ENCODE measurements at regions not wholly inside any gene's neighbourhood (a gene's known extent, or its start where the extent isn't known, plus 50 kb on each side); places are given as distances from the start of the nearest gene placed in this dataset.

- no peak overlapping the region for H3K4me3 ChIP-seq (ENCODE audit: low read depth, low read length)
Observed at GRCh38 chr2:193966590-193966989, 1690.4 kb upstream of the SLC39A10 start.

- H3K4me3 ChIP-seq (ENCODE audit: low read depth, low read length) = no peak overlapping the region
Observed at GRCh38 chr2:193965263-193965662, 1691.8 kb upstream of the SLC39A10 start.

DNA sequence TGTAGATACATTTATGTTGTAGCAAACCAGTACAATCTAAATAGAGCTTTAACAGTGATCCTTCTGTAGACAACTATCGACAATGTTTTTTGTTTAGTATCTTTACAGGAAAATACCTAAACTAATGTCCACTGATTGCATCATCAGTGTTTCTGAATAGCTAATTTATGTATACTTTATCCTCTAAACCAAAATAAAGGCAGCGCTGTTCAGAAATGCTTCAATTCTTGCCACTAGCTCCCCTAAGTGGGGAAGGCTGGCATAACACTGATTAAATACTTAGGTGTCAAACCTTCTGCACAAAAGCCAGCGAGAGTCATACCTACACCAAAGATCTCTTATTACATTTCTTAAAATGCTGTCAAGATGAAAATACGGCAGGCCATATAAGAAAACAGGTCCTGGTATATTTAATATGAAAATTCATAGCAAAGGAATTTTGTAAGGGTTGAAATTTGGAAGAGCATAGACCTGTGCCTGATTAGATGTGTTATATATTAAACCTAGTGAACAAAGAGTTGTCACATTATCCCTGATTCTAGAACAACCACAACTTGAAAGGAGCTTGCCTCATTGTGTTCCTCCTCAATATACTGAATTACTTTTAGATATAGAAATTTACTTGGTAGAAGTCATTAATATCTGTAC, 1693.4 kb upstream of the SLC39A10 start:
- no peak overlapping the region for H3K4me3 ChIP-seq (ENCODE audit: low read depth, low read length)

GRCh38 chr2:193946806-193947205, 1710.2 kb upstream of the SLC39A10 start:
- no peak overlapping the region for H3K4me3 ChIP-seq (ENCODE audit: low read depth, low read length)

GRCh38 chr2:193943406-193943960, 1713.5 kb upstream of the SLC39A10 start:
- H3K4me3 ChIP-seq (ENCODE audit: low read depth, low read length) = no peak overlapping the region

DNA sequence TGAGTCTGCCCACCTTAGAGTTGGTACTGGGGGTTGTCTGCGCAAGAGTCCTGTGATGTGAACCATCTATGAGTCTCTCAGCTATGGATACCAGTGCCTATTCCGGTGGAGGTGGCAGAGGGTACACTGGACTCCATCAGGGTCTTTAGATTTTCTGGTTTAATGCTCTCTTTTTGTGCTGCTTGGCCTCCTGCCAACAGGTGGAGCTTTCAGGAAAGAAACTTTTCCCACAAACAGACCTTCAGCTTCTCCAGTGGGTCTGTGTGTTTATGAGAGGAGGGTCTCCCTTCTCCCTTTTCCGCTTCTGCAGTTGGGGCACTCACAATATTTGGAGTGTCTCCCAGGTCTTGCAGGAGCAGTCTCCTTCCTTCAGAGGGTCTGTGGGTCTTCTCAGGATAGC, 1721.9 kb upstream of the SLC39A10 start:
- no peak overlapping the region for H3K4me3 ChIP-seq (ENCODE audit: low read depth, low read length)

DNA sequence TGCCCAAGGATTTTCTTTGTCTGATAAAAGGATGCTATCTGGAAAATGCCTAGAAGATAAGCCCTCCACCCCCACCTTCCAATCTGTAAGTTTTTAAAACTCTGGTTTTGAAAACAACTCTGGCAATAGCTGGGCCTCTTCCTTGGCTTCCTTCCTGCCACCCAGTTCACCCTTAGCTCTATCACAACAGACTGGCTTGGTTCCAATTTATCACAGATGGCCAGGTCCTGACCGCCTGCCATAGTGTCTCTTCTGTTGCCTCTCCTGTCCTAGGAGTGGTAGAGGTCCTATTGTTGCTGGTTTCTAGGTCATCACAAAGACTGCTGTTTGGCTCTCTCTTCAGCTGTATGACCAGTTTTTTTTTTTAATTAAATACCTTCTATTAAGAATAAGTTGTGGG, 1727.9 kb upstream of the SLC39A10 start:
- H3K4me3 ChIP-seq (ENCODE audit: low read depth, low read length) = no peak overlapping the region

DNA sequence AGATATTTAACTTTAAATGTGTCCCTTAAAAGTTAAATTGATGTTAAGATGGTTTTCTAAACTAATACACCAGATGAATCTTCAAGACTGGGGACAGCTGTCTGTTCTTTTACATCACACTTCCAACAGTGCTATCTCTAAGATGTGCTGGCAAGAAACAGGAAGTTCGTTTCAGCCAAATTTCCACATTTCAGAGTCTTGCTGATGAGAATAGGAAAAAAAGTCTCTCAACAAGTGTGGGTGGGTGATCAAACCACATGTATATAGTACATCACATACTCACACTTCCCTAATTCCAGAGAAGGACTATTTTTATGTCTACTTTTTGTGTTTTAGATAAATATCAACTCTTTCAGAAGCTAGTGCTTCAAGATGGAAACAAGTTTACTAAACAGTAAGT, 1712.8 kb upstream of the TMEFF2 start:
- H3K4me3 ChIP-seq (ENCODE audit: low read depth, low read length) = no peak overlapping the region

DNA sequence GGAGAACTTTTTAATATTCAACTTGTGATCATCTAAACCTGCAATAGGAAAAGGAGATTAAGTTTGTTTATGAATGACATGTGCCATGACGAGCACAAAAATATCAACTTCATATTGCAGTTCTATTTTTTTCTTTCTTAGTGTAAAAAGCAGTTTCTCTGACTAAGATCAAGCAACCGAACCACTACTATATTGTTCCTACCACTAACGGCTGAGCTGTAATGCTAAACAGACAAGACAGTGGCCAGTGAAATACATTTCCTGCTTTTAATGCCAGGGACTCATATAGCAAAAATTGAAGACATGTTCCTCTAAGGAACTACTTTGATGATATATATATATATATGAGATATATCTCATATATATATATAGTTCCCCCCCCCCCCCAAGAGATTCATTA, 1705.6 kb upstream of the TMEFF2 start:
- H3K4me3 ChIP-seq (ENCODE audit: low read depth, low read length) = no peak overlapping the region

GRCh38 chr2:193895226-193895625, 1700.5 kb upstream of the TMEFF2 start:
- H3K4me3 ChIP-seq (ENCODE audit: low read depth, low read length) = no peak overlapping the region

GRCh38 chr2:193894081-193894480, 1699.3 kb upstream of the TMEFF2 start:
- H3K4me3 ChIP-seq (ENCODE audit: low read depth, low read length) = no peak overlapping the region

DNA sequence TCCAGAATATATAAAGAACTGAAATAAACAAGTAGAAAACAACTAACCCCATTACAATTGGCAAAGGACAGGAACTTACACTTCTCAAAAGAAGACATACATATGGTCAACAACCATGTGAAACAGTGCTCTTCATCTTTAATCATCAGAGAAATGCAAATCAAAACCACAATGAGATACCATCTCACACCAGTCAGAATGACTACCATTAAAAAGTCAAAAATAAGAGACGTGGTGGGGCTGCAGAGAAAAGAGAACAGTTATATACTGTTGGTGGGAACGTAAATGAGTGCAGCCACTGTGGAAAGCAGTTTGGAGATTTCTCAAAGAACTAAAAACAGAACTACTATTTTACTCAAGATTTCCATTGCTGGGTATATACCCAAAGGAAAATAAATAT, 1696.3 kb upstream of the TMEFF2 start:
- H3K4me3 ChIP-seq (ENCODE audit: low read depth, low read length) = no peak overlapping the region

GRCh38 chr2:193885419-193885818, 1690.7 kb upstream of the TMEFF2 start:
- no peak overlapping the region for H3K4me3 ChIP-seq (ENCODE audit: low read depth, low read length)

- no peak overlapping the region for H3K4me3 ChIP-seq (ENCODE audit: low read depth, low read length)
Observed at GRCh38 chr2:193883820-193884219, 1689.1 kb upstream of the TMEFF2 start.

GRCh38 chr2:193876980-193877379, 1682.2 kb upstream of the TMEFF2 start:
- no peak overlapping the region for H3K4me3 ChIP-seq (ENCODE audit: low read depth, low read length)

- no peak overlapping the region for H3K4me3 ChIP-seq (ENCODE audit: low read depth, low read length)
Observed at GRCh38 chr2:193869564-193869963, 1674.8 kb upstream of the TMEFF2 start.

DNA sequence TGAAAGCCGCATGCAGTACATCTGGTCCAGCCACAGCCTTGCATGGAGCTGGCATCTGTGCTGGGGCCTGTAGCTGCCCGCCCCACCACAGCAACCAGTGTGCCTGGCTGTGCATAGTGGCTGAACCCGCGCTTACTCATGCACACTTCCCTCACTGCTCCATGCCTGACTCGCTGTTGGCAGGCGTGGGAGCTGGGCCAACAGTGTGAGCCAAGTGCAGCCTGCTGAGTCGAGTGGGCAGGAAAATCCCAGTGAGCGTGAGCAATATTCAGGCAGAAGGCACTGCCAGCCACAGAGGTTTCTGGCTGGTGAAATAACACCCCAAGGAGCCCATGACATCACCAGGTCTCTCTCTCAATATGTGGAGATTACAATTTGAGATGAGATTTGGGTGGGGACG, 1674.1 kb upstream of the TMEFF2 start:
- no peak overlapping the region for H3K4me3 ChIP-seq (ENCODE audit: low read depth, low read length)

- H3K4me3 ChIP-seq (ENCODE audit: low read depth, low read length) = no peak overlapping the region
Observed at GRCh38 chr2:193868132-193868531, 1673.4 kb upstream of the TMEFF2 start.

- H3K4me3 ChIP-seq (ENCODE audit: low read depth, low read length) = no peak overlapping the region
Observed at GRCh38 chr2:193867454-193867853, 1672.7 kb upstream of the TMEFF2 start.

DNA sequence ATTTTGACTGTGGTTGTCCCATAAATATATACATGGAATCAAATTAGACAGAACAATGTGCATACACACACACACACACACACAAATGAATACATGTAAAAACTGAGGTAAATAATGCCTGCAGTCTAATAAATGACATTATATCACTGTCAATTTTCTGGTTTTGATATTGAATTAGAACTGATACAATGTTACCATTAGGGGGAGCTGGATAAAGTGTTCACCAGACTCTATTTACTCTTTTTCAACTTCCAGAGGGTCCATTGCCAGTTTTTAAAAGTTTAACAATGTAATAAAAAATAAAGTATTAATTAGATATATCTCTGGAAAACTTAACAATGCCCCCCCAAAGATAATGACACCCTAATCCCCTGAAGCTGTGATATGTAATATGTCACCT, 1666.8 kb upstream of the TMEFF2 start:
- no peak overlapping the region for H3K4me3 ChIP-seq (ENCODE audit: low read depth, low read length)

GRCh38 chr2:193847991-193848390, 1653.3 kb upstream of the TMEFF2 start:
- no peak overlapping the region for H3K4me3 ChIP-seq (ENCODE audit: low read depth, low read length)

DNA sequence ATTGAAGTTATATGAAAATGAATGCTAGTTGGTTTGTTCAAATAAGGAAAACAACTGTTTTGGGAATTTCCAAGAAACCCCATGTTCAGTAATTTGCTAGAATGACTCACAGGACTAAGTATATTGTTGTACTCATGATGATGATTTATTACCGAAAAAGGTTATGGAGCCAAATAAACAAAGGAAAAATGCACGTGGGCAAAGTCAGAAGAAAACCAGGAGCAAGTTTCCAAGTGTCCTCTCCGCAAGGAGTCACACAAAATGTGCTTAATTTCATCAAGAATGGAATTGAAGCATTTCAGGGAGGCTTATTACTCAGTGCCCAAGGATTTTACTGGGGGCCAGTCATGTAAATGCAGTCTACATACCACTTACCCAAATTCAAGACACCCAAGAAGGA, 1652.4 kb upstream of the TMEFF2 start:
- H3K4me3 ChIP-seq (ENCODE audit: low read depth, low read length) = no peak overlapping the region

DNA sequence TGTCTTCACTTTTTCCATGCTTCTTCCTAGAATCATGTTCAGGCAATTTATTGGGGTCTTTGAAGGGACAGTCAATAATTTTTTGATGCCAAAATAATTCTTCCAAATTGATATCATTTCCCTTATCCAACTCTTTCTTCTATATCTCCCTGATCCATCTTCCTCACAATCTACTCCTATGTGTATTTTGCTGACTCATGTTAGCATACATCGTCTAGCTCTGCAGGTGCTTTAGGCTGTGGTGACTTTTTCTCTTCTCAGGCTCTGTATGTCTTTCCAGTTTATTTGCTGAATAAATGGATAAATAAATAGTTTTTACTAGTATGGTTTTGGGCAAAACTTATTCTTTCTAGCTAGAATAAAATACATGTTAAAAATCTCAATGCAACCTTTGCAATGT, 1650.9 kb upstream of the TMEFF2 start:
- no peak overlapping the region for H3K4me3 ChIP-seq (ENCODE audit: low read depth, low read length)
